Stomach (tissue), 4 donors: ENCODE measurements at regions not wholly inside any gene's neighbourhood (a gene's known extent, or its start where the extent isn't known, plus 50 kb on each side); places are given as distances from the start of the nearest gene placed in this dataset.

Experiments
- POLR2A ChIP-seq, 4 donors: fragments of 450-650 bp; IDR thresholded peaks; one replicate each; pipeline ENCODE4 v1.6.1; 2016; ENCODE audit warnings: antibody characterized with exemption in 4 of 4, control low read depth in 2 of 4, mild to moderate bottlenecking in 1 of 4, moderate library complexity in 1 of 4
- TF ChIP-seq, protein P1 (sequence below), 7 experiments: fragments of 450-650 bp in 4 of 7; fragments of 200-600 bp in 3 of 7; sonication (generic) in 3 of 7; IDR thresholded peaks; one replicate each; pipeline ENCODE4 v1.5.1; 2016 to 2019; ENCODE audit warnings: antibody characterized with exemption in 7 of 7, control low read depth in 2 of 7, mild to moderate bottlenecking in 1 of 7

DNA sequence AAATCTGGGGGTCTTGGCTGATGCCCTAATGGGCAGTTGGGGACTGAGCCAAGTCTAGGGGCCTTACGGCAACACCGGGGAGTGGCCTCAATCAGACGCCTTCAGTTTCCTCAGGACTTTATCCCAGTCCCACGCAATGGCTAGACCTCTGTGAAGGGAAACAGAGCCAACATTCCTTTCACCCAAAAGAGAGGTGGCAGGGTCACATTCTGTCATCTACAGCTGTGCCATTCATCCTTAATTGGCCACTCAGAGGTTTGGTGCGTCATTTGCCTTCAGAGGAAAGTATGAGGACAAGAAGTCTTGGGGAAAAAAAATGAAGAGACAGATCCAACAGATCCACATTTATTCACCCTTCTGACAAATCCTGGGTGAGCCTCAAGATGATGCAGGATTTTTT, 166.9 kb upstream of the AVPR1A start:
- TF ChIP-seq, protein P1, sequence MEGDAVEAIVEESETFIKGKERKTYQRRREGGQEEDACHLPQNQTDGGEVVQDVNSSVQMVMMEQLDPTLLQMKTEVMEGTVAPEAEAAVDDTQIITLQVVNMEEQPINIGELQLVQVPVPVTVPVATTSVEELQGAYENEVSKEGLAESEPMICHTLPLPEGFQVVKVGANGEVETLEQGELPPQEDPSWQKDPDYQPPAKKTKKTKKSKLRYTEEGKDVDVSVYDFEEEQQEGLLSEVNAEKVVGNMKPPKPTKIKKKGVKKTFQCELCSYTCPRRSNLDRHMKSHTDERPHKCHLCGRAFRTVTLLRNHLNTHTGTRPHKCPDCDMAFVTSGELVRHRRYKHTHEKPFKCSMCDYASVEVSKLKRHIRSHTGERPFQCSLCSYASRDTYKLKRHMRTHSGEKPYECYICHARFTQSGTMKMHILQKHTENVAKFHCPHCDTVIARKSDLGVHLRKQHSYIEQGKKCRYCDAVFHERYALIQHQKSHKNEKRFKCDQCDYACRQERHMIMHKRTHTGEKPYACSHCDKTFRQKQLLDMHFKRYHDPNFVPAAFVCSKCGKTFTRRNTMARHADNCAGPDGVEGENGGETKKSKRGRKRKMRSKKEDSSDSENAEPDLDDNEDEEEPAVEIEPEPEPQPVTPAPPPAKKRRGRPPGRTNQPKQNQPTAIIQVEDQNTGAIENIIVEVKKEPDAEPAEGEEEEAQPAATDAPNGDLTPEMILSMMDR (IDR thresholded peaks at IDR 0.05): no peak
- TF ChIP-seq POLR2A (IDR thresholded peaks at IDR 0.05): no peak
